Naive thymus-derived CD4-positive, alpha-beta T cell (primary cell): ENCODE measurements at regions not wholly inside any gene's neighbourhood (a gene's known extent, or its start where the extent isn't known, plus 50 kb on each side); places are given as distances from the start of the nearest gene placed in this dataset.

Experiments used
- ATAC-seq: fragments of 150-1000 bp; cut with Tn5 transposase; 2 replicates; pipeline ENCODE4 v1.10.0; 2021; ENCODE audit warnings: mild to moderate bottlenecking, moderate library complexity
- CTCF ChIA-PET: fragments of 350-600 bp; sonication (Branson Sonifier 250); formaldehyde crosslinking; loops from one replicate; lab custom pipeline; 2021; ENCODE audit warnings: antibody characterized with exemption; lab: Charles Lee
- POLR2A ChIA-PET: fragments of 350-600 bp; sonication (Branson Sonifier 250); formaldehyde crosslinking; loops from one replicate; lab custom pipeline; 2021; ENCODE audit warnings: antibody characterized with exemption, inconsistent platforms; lab: Charles Lee
- DNase-seq, 9 donors: peaks; one replicate each; pipeline versions ENCODE4 v3.0.0 to v3.0.0-alpha.2; 2020 to 2022; ENCODE audit warnings: mixed read lengths in 1 of 9
- H3K27ac ChIP-seq: one replicate; pipeline ENCODE4 v1.7.0; 2013; ENCODE audit warnings: mild to moderate bottlenecking, low read depth, low read length, moderate library complexity
- H3K27me3 ChIP-seq, 2 donors: one replicate each; pipeline ENCODE4 v1.7.0; 2013; ENCODE audit warnings: low read length in 2 of 2, mild to moderate bottlenecking in 2 of 2, moderate library complexity in 2 of 2; ENCODE audit not compliant: control insufficient read depth in 2 of 2, insufficient read depth in 2 of 2
- H3K36me3 ChIP-seq, 3 experiments: 1 replicate in 2 of 3; 2 replicates in 1 of 3; pipeline ENCODE4 v1.7.0; 2013; ENCODE audit warnings: low read length in 3 of 3, mild to moderate bottlenecking in 3 of 3, moderate library complexity in 1 of 3; ENCODE audit not compliant: insufficient read depth in 3 of 3, control insufficient read depth in 2 of 3
- H3K4me1 ChIP-seq, 2 donors: one replicate each; pipeline ENCODE4 v1.7.0; 2013; ENCODE audit warnings: low read length in 2 of 2, mild to moderate bottlenecking in 2 of 2, moderate library complexity in 1 of 2; ENCODE audit not compliant: control insufficient read depth in 2 of 2, insufficient read depth in 2 of 2
- H3K4me3 ChIP-seq: 2 replicates; pipeline ENCODE4 v1.7.0; 2013; ENCODE audit warnings: mild to moderate bottlenecking, low read length
- H3K9me3 ChIP-seq, 3 experiments: 1 replicate in 2 of 3; 2 replicates in 1 of 3; pipeline ENCODE4 v1.7.0; 2013; ENCODE audit warnings: low read length in 3 of 3; ENCODE audit not compliant: control insufficient read depth in 2 of 3
- H3K27ac Mint-ChIP-seq, 9 donors: one replicate each; pipeline ENCODE4 v1.8.0; 2020 to 2022; ENCODE audit warnings: mixed read lengths in 9 of 9, mild to moderate bottlenecking in 8 of 9, moderate library complexity in 5 of 9, inconsistent platforms in 2 of 9
- H3K27me3 Mint-ChIP-seq, 5 donors: one replicate each; pipeline ENCODE4 v1.8.0; 2021 to 2022; ENCODE audit warnings: mixed read lengths in 5 of 5, mild to moderate bottlenecking in 1 of 5
- H3K36me3 Mint-ChIP-seq, 5 donors: one replicate each; pipeline ENCODE4 v1.8.0; 2020 to 2022; ENCODE audit warnings: mixed read lengths in 5 of 5, mild to moderate bottlenecking in 3 of 5, inconsistent platforms in 1 of 5
- H3K4me1 Mint-ChIP-seq, 7 donors: one replicate each; pipeline ENCODE4 v1.8.0; 2020 to 2022; ENCODE audit warnings: mixed read lengths in 7 of 7, mild to moderate bottlenecking in 3 of 7, inconsistent platforms in 1 of 7
- H3K4me3 Mint-ChIP-seq, 10 donors: one replicate each; pipeline ENCODE4 v1.8.0; 2020 to 2022; ENCODE audit warnings: mild to moderate bottlenecking in 10 of 10, mixed read lengths in 10 of 10, moderate library complexity in 6 of 10, inconsistent platforms in 2 of 10
- H3K9me3 Mint-ChIP-seq, 11 donors: one replicate each; pipeline ENCODE4 v1.8.0; 2020 to 2022; ENCODE audit warnings: mixed read lengths in 11 of 11, mild to moderate bottlenecking in 4 of 11, inconsistent platforms in 1 of 11, moderate library complexity in 1 of 11
- intact Hi-C, 2 donors: fragments of 100-400 bp; cut with micrococcal nuclease; formaldehyde crosslinking; loops; one replicate each; pipeline ENCODE4 v1.15.1; 2023

DNA sequence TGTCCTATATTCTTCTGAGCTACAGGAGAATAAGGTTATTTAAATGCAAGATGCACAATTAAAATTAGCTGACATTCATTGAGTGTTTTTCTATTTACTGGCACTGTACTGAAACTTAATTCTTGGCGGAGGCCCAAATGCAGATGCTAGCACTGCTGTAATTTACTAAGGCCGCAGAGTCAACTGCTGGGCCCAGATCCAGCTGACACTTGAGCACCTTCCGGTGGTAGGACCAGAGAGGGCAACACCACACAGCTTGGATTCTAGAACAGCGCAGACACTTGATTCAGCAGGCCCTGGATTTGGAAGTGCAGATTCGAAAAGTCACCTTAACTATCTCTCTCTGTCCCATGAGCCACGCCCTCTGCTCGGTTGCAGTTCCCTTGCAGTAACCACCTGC lies 228.6 kb upstream of the TMEM72 start:
- CTCF ChIA-PET, result no interaction called here
- Mint-ChIP-seq H3K4me1 (peaks cover 0 to 3% (median 0%) of the 10 kb centered on the region in 7 donors), H3K27me3 (peaks cover 0 to 9% (median 0%) of the 10 kb centered on the region in 5 donors), H3K9me3 (peaks cover 0 to 2% (median 0%) of the 10 kb centered on the region in 11 donors), H3K4me3 (no peak overlapping the region), H3K36me3 (no peaks in the 10 kb centered on the region), H3K27ac (no peak overlapping the region)
- no peaks in the 10 kb centered on the region for H3K36me3 ChIP-seq
- no peaks in the 10 kb centered on the region for H3K9me3 ChIP-seq
- POLR2A ChIA-PET, result no interaction called here
- ATAC-seq (no peak), DNase-seq (no peak)
- H3K27me3 ChIP-seq, result no peaks in the 10 kb centered on the region
- no peak overlapping the region for H3K4me3 ChIP-seq
- no peaks in the 10 kb centered on the region for H3K4me1 ChIP-seq
- intact Hi-C loops, result no loop called here
- no peak overlapping the region for H3K27ac ChIP-seq

DNA sequence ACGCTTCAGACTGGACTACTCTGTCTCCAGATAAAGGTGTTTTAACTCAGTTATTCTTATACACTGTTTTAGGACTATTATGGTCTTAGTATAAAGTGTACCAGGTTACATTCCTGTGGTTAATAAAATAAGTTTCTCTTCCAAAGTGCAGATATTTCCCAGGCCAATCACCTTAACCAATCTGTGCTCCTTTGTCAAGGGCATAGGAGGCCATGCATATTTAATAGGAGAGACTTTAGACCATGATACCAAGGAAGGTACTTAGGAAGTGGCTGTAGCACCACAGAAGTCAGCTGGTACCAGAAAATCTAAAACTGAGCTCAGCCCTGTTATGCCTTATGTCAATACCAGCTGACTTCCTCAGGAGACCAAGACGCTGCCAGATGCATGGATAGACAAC lies 226.5 kb upstream of the TMEM72 start:
- ChIA-PET CTCF (no interaction called here), POLR2A (no interaction called here)
- H3K36me3 ChIP-seq, result no peaks in the 10 kb centered on the region
- H3K27ac Mint-ChIP-seq, result no peak overlapping the region
- peaks cover 0 to 3% (median 0%) of the 10 kb centered on the region in 7 donors for H3K4me1 Mint-ChIP-seq
- intact Hi-C loops, result no loop called here
- peaks cover 0 to 10% (median 0%) of the 10 kb centered on the region in 5 donors for H3K27me3 Mint-ChIP-seq
- ATAC-seq (no peak), DNase-seq (no peak)
- no peak overlapping the region for H3K4me3 ChIP-seq
- H3K9me3 ChIP-seq, result no peaks in the 10 kb centered on the region
- no peak overlapping the region for H3K27ac ChIP-seq
- no peaks in the 10 kb centered on the region for H3K36me3 Mint-ChIP-seq
- H3K9me3 Mint-ChIP-seq, result peaks cover 0 to 2% (median 0%) of the 10 kb centered on the region in 11 donors
- H3K4me3 Mint-ChIP-seq, result no peak overlapping the region
- no peaks in the 10 kb centered on the region for H3K27me3 ChIP-seq
- H3K4me1 ChIP-seq, result no peaks in the 10 kb centered on the region

- Mint-ChIP-seq H3K4me1 (peaks cover 0 to 3% (median 0%) of the 10 kb centered on the region in 7 donors), H3K4me3 (no peak overlapping the region), H3K27me3 (peaks cover 0 to 16% (median 0%) of the 10 kb centered on the region in 5 donors), H3K36me3 (no peaks in the 10 kb centered on the region), H3K9me3 (peaks cover 0 to 2% (median 0%) of the 10 kb centered on the region in 11 donors), H3K27ac (no peak overlapping the region)
- no peak for ATAC-seq
- ChIA-PET POLR2A (no interaction called here), CTCF (no interaction called here)
- no peak overlapping the region for H3K27ac ChIP-seq
- H3K9me3 ChIP-seq, result no peaks in the 10 kb centered on the region
- no peak for DNase-seq
- no peaks in the 10 kb centered on the region for H3K27me3 ChIP-seq
- H3K4me3 ChIP-seq, result no peak overlapping the region
- intact Hi-C loops, result no loop called here
- H3K36me3 ChIP-seq, result no peaks in the 10 kb centered on the region
- H3K4me1 ChIP-seq, result no peaks in the 10 kb centered on the region
These were observed 225.9 kb upstream of the TMEM72 start for GRCh38 chr10:44685220-44685619.

DNA sequence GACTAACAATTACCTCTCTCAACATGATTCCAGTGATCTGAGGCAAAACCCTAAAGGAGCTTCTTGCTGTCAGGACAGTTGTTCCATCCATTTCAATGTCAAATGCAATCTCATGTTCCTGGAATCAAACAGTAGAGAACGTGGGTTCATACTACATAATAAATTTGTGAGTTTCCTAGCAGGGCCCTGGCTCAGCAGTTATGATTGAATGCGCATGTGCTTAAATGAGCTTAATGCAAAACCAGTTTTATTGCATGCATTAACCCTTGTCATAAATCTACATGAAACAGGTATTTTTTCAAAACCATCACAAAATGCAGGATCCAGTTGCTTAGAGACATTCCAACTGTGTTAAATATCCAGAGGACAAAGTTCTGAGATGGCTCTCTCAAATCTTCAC lies 225.4 kb upstream of the TMEM72 start:
- Histone ChIP-seq H3K36me3 (no peaks in the 10 kb centered on the region), H3K9me3 (no peaks in the 10 kb centered on the region), H3K4me3 (no peak overlapping the region), H3K4me1 (no peaks in the 10 kb centered on the region), H3K27ac (no peak overlapping the region), H3K27me3 (no peaks in the 10 kb centered on the region)
- peaks cover 0 to 18% (median 0%) of the 10 kb centered on the region in 5 donors for H3K27me3 Mint-ChIP-seq
- no peak for ATAC-seq
- H3K4me3 Mint-ChIP-seq, result no peak overlapping the region
- CTCF ChIA-PET, result no interaction called here
- no peak overlapping the region for H3K27ac Mint-ChIP-seq
- intact Hi-C loops, result no loop called here
- no peaks in the 10 kb centered on the region for H3K36me3 Mint-ChIP-seq
- no peak for DNase-seq
- peaks cover 0 to 2% (median 0%) of the 10 kb centered on the region in 7 donors for H3K4me1 Mint-ChIP-seq
- POLR2A ChIA-PET, result no interaction called here
- peaks cover 0 to 1% (median 0%) of the 10 kb centered on the region in 11 donors for H3K9me3 Mint-ChIP-seq

- ATAC-seq, result no peak
- intact Hi-C loops, result no loop called here
- H3K36me3 ChIP-seq, result no peaks in the 10 kb centered on the region
- no peak overlapping the region for H3K27ac Mint-ChIP-seq
- H3K27me3 ChIP-seq, result no peaks in the 10 kb centered on the region
- ChIA-PET POLR2A (no interaction called here), CTCF (no interaction called here)
- no peak for DNase-seq
- no peaks in the 10 kb centered on the region for H3K36me3 Mint-ChIP-seq
- H3K27me3 Mint-ChIP-seq, result peaks cover 0 to 14% (median 0%) of the 10 kb centered on the region in 5 donors
- no peaks in the 10 kb centered on the region for H3K4me1 ChIP-seq
- H3K4me3 Mint-ChIP-seq, result no peak overlapping the region
- no peaks in the 10 kb centered on the region for H3K4me1 Mint-ChIP-seq
- no peak overlapping the region for H3K4me3 ChIP-seq
- H3K27ac ChIP-seq, result no peak overlapping the region
- no peaks in the 10 kb centered on the region for H3K9me3 ChIP-seq
- peaks cover 0 to 5% (median 1%) of the 10 kb centered on the region in 11 donors for H3K9me3 Mint-ChIP-seq
These were observed 221.8 kb upstream of the TMEM72 start for GRCh38 chr10:44689368-44689767.

DNA sequence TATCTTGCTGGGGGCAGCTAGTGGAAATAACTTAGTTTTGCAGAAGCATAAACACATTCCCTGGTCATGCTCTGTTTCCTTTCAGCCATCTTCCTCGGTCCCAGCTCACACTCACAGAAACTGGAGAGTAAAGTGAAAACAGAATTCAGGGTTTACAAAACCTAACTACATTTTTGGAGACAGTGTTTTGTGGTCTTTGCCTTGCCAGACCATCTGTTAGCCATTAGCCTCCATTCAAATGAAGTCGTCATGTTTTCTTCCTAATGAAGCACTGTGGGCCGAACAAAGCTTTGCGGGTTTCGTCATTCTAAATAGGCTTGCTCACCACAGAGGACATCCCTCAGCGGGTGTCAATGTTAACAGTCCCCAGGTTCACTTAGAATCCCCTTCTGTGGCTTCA lies 214.6 kb upstream of the TMEM72 start:
- POLR2A ChIA-PET, result no interaction called here
- Histone ChIP-seq H3K4me3 (no peak overlapping the region), H3K27me3 (no peaks in the 10 kb centered on the region), H3K9me3 (no peaks in the 10 kb centered on the region), H3K27ac (no peak overlapping the region), H3K36me3 (no peaks in the 10 kb centered on the region), H3K4me1 (no peaks in the 10 kb centered on the region)
- DNase-seq (no peak), ATAC-seq (no peak)
- Mint-ChIP-seq H3K4me1 (no peaks in the 10 kb centered on the region), H3K9me3 (peaks cover 0 to 18% (median 10%) of the 10 kb centered on the region in 11 donors), H3K27me3 (peaks cover 0 to 7% (median 0%) of the 10 kb centered on the region in 5 donors), H3K27ac (no peak overlapping the region), H3K4me3 (no peak overlapping the region), H3K36me3 (no peaks in the 10 kb centered on the region)
- CTCF ChIA-PET, result no interaction called here
- intact Hi-C loops, result no loop called here

DNA sequence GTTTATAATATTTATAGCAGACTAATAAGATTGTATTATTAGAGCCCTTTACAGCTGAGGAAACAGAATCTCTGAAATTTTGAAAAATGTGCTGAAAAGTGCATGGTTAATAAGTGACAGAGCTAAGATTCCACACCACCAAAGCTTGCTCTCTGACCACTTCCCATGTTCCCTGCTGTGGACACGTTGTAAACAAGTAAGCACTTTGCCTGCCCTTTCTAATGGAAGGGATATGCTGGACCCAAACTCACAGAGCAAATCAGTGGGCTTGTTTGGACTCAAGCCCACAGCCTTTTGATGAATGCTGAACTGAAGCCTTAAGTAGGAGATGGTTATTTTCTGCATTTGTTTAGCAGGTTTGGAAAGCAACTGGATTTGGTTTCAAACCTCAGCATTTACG lies 214.0 kb upstream of the TMEM72 start:
- CTCF ChIA-PET, result no interaction called here
- Histone ChIP-seq H3K4me1 (no peaks in the 10 kb centered on the region), H3K27me3 (no peaks in the 10 kb centered on the region), H3K27ac (no peak overlapping the region), H3K36me3 (no peaks in the 10 kb centered on the region), H3K4me3 (no peak overlapping the region), H3K9me3 (no peaks in the 10 kb centered on the region)
- Mint-ChIP-seq H3K4me3 (no peak overlapping the region), H3K27me3 (peaks cover 0 to 7% (median 0%) of the 10 kb centered on the region in 5 donors), H3K4me1 (no peaks in the 10 kb centered on the region), H3K27ac (no peak overlapping the region), H3K9me3 (peaks cover 0 to 24% (median 10%) of the 10 kb centered on the region in 11 donors), H3K36me3 (no peaks in the 10 kb centered on the region)
- DNase-seq (no peak), ATAC-seq (no peak)
- POLR2A ChIA-PET, result no interaction called here
- intact Hi-C loops, result no loop called here
